Activated naive CD4-positive, alpha-beta T cell treated with anti-CD3 and anti-CD28 coated beads, Interleukin-2, amount 50 U/mL, for 24 hours (primary cell): ENCODE measurements at regions not wholly inside any gene's neighbourhood (a gene's known extent, or its start where the extent isn't known, plus 50 kb on each side); places are given as distances from the start of the nearest gene placed in this dataset.

Experiments
- H3K27ac Mint-ChIP-seq: one replicate; pipeline ENCODE4 v1.8.0; 2021; ENCODE audit warnings: mild to moderate bottlenecking, mixed read lengths
- H3K27me3 Mint-ChIP-seq: one replicate; pipeline ENCODE4 v1.8.0; 2021; ENCODE audit warnings: mixed read lengths
- H3K36me3 Mint-ChIP-seq: one replicate; pipeline ENCODE4 v1.8.0; 2021; ENCODE audit warnings: mixed read lengths
- H3K4me1 Mint-ChIP-seq: one replicate; pipeline ENCODE4 v1.8.0; 2021; ENCODE audit warnings: mixed read lengths
- H3K4me3 Mint-ChIP-seq: one replicate; pipeline ENCODE4 v1.8.0; 2021; ENCODE audit warnings: mild to moderate bottlenecking, mixed read lengths
- H3K9me3 Mint-ChIP-seq: one replicate; pipeline ENCODE4 v1.8.0; 2021; ENCODE audit warnings: mixed read lengths

DNA sequence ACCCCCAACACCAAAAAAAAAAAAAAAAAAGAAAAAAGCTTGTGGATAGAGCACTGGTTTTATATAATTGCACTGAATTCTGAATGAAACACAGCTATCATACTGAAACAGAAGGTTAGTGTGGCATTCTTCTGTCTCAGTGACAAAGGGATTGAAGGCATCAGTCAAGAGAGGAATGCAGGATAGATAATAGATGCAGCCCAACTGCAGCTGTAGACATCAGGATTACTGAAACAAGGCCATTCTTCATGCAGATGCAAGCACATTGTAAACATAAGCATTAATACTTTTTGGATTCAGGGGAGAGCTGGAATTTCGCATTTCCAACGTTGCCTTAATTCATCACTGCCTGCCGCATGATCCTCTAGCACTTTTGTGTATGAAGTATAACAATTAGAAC lies 897.4 kb upstream of the KLHL29 start:
- Mint-ChIP-seq H3K4me1 (no peaks in the 10 kb centered on the region), H3K27ac (no peak overlapping the region), H3K27me3 (no peaks in the 10 kb centered on the region), H3K4me3 (no peak overlapping the region), H3K36me3 (no peaks in the 10 kb centered on the region), H3K9me3 (peaks cover 12% of the 10 kb centered on the region)

DNA sequence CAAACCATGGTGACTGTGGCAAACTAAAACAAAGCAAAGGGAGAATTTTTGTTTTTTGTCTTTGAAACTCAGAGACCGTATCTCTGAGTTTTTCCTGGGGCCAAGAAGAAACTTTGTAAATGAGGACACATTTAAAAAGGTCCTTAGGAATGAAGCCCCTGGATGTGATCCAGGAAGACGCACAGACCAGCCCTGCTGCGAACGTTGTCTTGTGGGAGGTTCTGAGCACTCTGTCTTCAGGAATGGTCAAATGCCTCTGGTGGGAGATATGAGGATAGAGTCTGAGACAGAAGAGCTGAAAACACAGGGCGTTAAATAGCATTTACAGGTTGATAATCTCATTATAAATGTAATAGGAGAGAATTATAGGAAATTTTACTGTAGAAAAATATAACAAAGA lies 893.5 kb upstream of the KLHL29 start:
- H3K4me1 Mint-ChIP-seq: no peaks in the 10 kb centered on the region
- no peak overlapping the region for H3K27ac Mint-ChIP-seq
- no peak overlapping the region for H3K4me3 Mint-ChIP-seq
- H3K27me3 Mint-ChIP-seq: no peaks in the 10 kb centered on the region
- no peaks in the 10 kb centered on the region for H3K36me3 Mint-ChIP-seq
- peaks cover 16% of the 10 kb centered on the region for H3K9me3 Mint-ChIP-seq

DNA sequence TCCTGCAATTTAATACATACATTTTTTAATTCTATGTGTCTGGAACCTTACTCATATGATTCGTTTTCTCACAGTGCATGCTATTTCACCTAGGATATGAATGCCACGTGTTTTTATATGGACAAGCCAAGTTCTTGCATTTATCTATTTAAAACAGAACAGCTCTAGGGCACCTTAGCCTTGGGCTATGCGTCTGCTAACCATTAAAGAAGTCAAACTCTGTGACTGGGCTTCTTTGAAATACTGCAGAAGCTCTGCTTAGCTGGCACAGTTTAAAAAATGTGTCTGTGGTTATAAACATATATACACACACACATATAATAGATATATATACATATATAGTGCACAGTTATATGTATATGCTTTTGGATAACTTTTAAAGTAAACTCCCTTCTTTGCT lies 890.8 kb upstream of the KLHL29 start:
- H3K4me3 Mint-ChIP-seq: no peak overlapping the region
- H3K9me3 Mint-ChIP-seq: peaks cover 10% of the 10 kb centered on the region
- H3K27ac Mint-ChIP-seq: no peak overlapping the region
- no peaks in the 10 kb centered on the region for H3K4me1 Mint-ChIP-seq
- no peaks in the 10 kb centered on the region for H3K36me3 Mint-ChIP-seq
- H3K27me3 Mint-ChIP-seq: no peaks in the 10 kb centered on the region

DNA sequence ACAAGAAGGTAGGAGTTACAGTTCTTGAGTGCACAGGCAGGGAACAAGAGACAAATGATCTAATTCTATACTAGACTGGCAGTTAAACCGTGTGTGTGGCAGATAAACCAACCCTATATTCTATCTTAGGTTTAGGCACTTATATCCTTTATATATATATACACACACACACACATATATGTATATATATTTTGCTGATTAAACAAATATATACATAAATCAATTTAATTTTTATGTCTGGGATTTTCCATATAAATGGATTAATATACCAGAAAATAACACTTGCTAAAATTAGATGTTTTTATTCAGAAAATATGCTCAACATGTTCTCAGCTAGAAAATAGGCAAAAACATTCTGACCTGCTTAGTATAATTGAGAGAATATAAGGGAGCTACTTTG lies 887.9 kb upstream of the KLHL29 start:
- no peaks in the 10 kb centered on the region for H3K27me3 Mint-ChIP-seq
- peaks cover 6% of the 10 kb centered on the region for H3K9me3 Mint-ChIP-seq
- no peaks in the 10 kb centered on the region for H3K36me3 Mint-ChIP-seq
- no peak overlapping the region for H3K27ac Mint-ChIP-seq
- H3K4me1 Mint-ChIP-seq: no peaks in the 10 kb centered on the region
- H3K4me3 Mint-ChIP-seq: no peak overlapping the region

DNA sequence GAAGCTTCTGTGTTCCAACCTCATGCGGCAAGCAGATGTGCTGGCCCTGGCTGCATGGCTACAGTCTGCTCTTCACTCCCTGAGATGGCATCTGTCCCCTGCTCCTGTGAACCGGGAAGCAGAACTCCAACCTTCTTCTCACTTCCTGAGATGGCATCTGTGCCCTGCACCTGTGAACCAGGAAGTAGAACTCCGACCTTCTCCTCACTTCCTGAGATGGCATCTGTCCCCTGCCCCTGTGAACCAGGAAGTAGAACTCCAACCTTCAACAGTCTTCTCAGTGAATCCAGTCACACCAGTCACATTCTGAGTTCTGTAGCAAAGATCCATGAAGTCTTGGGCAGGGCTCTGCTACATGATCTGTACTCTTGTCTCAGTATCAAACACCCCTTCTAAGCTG lies 887.2 kb upstream of the KLHL29 start:
- Mint-ChIP-seq H3K27ac (no peak overlapping the region), H3K9me3 (peaks cover 1% of the 10 kb centered on the region), H3K4me3 (no peak overlapping the region), H3K36me3 (no peaks in the 10 kb centered on the region), H3K27me3 (no peaks in the 10 kb centered on the region), H3K4me1 (no peaks in the 10 kb centered on the region)

DNA sequence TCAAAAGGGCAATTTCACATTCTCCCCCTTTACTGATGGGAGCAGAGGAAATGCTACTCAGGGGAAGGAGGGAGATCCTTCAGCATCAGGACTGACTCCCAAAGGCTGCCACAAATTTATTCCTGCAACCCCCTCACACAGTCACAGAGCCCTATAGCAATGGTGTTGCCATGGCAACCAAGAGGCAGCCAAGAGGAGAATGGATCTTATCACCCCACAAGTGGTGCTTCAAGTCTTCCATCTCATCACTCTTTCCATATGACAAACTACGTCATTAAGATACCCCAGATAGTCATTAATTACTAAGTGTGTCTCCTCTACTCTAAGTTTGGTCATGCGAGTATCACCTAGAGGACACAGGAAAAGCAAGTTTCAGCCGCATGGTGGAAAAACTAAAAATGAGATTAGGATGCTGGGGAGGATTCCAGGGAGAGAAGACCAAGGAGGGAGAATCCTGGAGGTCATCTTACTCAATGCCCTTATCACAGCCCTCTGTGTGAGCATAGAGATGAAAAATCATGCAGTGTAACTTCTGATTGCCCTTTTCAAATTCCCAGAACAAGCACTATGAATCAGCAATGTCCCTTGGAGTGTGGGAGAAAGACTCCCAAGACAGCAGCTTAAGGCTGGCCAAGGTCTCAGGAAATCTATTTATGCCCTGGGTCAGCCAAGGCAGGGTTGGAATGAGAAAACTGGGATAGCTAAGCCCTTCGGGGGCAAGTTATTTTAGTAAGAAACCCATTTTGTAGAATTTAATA lies 885.7 kb upstream of the KLHL29 start:
- no peaks in the 10 kb centered on the region for H3K4me1 Mint-ChIP-seq
- H3K27ac Mint-ChIP-seq: no peak overlapping the region
- no peak overlapping the region for H3K4me3 Mint-ChIP-seq
- no peaks in the 10 kb centered on the region for H3K36me3 Mint-ChIP-seq
- no peaks in the 10 kb centered on the region for H3K27me3 Mint-ChIP-seq
- H3K9me3 Mint-ChIP-seq: no peaks in the 10 kb centered on the region

DNA sequence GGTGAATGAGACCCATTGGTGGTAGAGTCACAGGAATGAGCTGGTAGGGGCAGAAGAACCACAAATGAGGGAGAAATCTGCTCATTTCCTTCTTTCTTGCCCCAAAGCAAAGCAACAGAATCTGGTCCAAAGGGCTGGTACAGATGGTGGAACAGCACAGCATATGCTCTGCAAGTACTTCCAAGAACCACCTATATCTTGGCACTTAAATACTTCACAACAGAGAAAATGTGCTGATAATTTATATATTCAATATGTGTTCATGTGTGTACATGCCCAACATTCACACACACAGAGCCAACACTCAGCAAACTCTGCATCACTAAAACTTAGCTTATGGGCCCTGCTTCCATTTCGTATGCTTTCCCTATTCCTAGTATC lies 884.4 kb upstream of the KLHL29 start:
- no peaks in the 10 kb centered on the region for H3K4me1 Mint-ChIP-seq
- no peak overlapping the region for H3K4me3 Mint-ChIP-seq
- H3K36me3 Mint-ChIP-seq: no peaks in the 10 kb centered on the region
- H3K27me3 Mint-ChIP-seq: no peaks in the 10 kb centered on the region
- H3K27ac Mint-ChIP-seq: no peak overlapping the region
- no peaks in the 10 kb centered on the region for H3K9me3 Mint-ChIP-seq

DNA sequence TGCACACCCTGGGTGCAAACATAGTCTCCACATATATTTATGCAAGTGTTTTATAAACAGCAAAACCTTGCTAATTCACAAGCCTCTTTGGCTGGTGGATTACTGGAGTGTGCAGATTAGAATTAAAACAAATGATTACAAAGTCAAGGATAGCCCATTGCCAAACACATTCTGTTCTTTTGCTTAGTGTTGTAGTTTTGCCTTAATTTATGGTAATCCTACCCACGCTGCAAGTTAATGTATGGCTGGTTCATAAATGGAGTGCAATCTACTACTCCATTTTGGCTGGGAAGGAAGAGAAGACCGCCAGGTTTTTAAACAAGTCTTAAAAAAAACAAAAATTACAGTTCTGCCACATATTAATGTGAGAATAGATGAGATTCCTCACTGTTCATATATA lies 883.1 kb upstream of the KLHL29 start:
- H3K27me3 Mint-ChIP-seq: no peaks in the 10 kb centered on the region
- H3K9me3 Mint-ChIP-seq: no peaks in the 10 kb centered on the region
- no peak overlapping the region for H3K27ac Mint-ChIP-seq
- H3K4me3 Mint-ChIP-seq: no peak overlapping the region
- no peaks in the 10 kb centered on the region for H3K36me3 Mint-ChIP-seq
- no peaks in the 10 kb centered on the region for H3K4me1 Mint-ChIP-seq

DNA sequence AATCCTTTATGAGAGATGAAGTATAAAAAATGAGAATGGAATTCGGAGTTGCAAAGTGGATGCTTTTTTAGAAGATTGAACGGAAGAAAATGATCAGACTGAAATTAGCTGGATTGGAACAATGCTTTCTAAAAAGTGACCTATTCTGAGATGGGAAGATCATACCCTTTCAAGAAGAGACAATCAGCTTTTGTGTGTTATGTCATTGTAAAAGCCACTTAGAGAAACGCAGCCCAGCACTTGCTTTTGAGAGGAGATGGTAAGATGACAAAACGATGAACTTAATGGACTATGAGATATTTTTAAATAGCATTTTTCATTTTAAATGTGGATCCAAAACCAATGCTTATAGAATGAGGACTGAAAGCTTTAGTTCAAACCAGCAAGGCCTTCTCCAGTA lies 871.4 kb upstream of the KLHL29 start:
- H3K4me3 Mint-ChIP-seq: no peak overlapping the region
- H3K4me1 Mint-ChIP-seq: no peaks in the 10 kb centered on the region
- H3K27ac Mint-ChIP-seq: no peak overlapping the region
- peaks cover 5% of the 10 kb centered on the region for H3K9me3 Mint-ChIP-seq
- no peaks in the 10 kb centered on the region for H3K36me3 Mint-ChIP-seq
- H3K27me3 Mint-ChIP-seq: no peaks in the 10 kb centered on the region

DNA sequence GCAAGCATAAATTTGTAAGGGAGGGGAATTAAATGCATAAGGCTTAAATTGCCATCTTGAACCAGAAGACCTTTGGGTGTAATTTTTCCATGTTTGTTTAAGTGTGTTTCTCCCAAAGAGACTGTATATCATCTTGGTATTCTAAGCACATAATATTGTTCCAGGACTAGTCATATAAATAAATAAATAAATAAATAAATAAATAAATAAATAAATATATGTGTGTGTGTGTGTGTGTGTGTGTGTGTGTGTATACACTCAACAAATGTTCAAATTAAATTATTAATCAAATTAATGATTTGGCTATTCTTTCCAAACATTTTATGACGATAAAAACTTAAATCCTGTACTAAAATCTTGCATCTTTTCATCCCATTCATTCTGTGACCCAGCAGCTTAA lies 867.8 kb upstream of the KLHL29 start:
- Mint-ChIP-seq H3K27ac (no peak overlapping the region), H3K4me3 (no peak overlapping the region), H3K27me3 (no peaks in the 10 kb centered on the region), H3K4me1 (no peaks in the 10 kb centered on the region), H3K36me3 (no peaks in the 10 kb centered on the region), H3K9me3 (peaks cover 5% of the 10 kb centered on the region)

DNA sequence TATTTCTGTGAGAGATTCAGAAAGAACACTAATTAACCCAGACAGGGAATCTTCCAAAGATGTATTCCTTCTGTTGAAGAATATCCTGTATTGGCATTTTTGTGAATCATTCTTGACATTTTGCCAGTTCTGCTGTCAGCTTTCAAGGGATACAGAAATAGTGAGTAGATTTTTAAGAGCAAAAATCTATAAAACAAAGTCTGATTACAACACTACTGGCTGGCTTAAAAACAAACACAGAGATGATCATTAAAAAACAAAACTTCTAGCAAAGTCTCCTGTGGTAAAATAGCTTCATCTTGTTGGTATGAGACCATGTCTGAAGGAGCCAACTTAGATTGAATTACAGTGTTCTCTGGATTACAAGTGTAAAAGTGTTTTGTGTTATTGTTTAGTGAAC lies 866.3 kb upstream of the KLHL29 start:
- no peaks in the 10 kb centered on the region for H3K4me1 Mint-ChIP-seq
- H3K27ac Mint-ChIP-seq: no peak overlapping the region
- H3K27me3 Mint-ChIP-seq: no peaks in the 10 kb centered on the region
- no peaks in the 10 kb centered on the region for H3K36me3 Mint-ChIP-seq
- no peaks in the 10 kb centered on the region for H3K9me3 Mint-ChIP-seq
- no peak overlapping the region for H3K4me3 Mint-ChIP-seq

DNA sequence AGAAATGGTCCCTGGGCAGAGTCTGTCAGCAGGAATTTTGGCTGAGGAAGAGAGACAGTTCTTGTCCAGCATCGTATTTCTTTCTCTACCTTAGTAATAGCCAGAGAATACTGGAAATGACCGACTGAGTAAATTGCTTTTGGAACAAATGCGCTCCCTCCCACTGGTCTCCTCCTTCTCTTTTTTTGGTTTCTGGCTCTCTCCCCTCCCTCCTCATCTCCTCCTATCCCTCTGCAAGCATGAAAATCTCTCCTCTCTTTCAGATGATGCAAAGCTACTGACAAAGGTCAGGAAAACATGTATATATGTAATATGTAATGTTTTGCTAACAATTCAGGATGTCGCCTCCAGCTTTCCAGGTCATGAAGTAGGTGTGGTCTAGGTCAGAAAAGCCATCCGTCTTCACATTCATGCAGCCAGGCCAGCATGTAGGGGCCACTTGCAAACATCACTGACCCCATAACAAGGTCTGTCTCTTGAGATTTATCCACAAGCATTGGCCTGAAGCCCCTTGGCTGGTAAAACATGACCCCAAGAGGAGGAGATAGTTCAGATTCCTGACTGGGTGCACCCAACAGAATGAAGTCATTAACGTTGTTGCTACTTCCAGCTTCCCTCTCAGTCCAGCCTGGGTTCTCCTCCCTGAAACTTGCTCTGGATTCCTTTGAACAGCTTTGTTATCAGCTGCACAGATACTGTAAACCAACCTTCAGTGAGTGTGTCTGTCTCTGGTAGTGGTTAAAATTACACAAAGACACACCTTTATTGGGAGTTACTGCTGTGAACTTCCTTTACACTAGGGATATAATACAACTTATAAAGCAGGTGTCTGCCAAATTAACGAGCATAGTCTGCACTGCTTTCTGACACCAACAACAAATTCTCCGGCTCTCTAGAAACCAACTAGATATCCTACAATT lies 864.4 kb upstream of the KLHL29 start:
- Mint-ChIP-seq H3K27me3 (no peaks in the 10 kb centered on the region), H3K4me1 (no peaks in the 10 kb centered on the region), H3K27ac (no peak overlapping the region), H3K4me3 (no peak overlapping the region), H3K36me3 (no peaks in the 10 kb centered on the region), H3K9me3 (no peaks in the 10 kb centered on the region)

DNA sequence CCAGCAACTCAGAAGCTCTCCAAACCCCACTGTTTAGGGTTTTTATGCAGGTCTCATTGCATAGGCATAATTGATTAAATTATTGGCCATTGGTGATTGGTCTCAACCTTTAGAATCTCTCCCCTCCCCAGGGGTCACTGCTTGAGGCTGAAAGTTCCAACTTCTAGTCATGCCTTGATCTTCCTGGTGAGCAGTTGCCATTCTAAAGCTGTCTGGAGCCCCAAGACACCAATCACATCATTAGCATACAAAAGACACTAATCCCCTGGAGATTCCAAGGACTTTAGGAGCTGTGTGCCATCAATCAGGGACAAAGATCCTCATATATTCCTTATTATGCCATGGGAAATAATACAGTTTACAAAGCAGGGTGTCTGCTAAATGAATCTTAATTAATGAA lies 863.4 kb upstream of the KLHL29 start:
- Mint-ChIP-seq H3K27me3 (no peaks in the 10 kb centered on the region), H3K9me3 (no peaks in the 10 kb centered on the region), H3K27ac (no peak overlapping the region), H3K4me1 (no peaks in the 10 kb centered on the region), H3K4me3 (no peak overlapping the region), H3K36me3 (no peaks in the 10 kb centered on the region)

DNA sequence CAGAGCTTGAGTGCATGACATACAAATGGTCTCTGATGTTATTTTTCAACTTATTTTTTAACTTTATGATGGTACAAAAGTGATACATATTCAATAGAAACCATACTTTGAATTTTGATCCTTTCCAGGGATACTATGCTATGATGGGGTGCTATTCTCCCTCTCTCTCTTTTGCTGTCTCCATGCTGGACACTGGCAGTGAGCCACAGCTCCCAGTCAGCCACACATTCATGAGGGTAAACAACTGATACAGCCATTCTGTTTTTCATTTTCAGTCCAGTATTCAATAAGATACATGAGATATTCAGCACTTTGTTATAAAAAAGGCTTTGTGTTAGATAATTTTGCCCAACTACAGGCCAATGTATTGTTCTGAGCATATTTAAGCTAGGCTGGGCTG lies 859.3 kb upstream of the KLHL29 start:
- no peaks in the 10 kb centered on the region for H3K36me3 Mint-ChIP-seq
- H3K27ac Mint-ChIP-seq: no peak overlapping the region
- H3K27me3 Mint-ChIP-seq: no peaks in the 10 kb centered on the region
- no peaks in the 10 kb centered on the region for H3K4me1 Mint-ChIP-seq
- H3K9me3 Mint-ChIP-seq: no peaks in the 10 kb centered on the region
- no peak overlapping the region for H3K4me3 Mint-ChIP-seq

DNA sequence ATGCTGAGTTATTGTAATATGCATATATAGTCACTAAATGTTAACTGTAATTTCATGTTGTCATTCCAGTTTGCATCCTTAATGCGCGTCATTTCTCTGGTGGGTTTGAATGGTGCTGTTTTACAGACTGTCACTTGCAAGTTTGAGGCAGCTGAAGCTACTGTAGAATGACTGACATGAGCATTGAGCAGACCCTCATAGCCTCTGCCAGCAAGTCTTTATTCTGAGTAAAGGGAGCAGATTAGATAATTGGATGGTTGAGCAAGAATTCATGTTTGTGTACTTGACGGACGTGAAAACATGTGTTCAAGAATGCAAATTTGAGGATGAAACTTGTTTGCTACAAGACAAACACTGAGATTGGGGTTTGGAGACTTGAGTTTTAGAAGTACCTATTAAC lies 854.8 kb upstream of the KLHL29 start:
- Mint-ChIP-seq H3K4me3 (no peak overlapping the region), H3K36me3 (no peaks in the 10 kb centered on the region), H3K27ac (no peak overlapping the region), H3K4me1 (no peaks in the 10 kb centered on the region), H3K27me3 (no peaks in the 10 kb centered on the region), H3K9me3 (no peaks in the 10 kb centered on the region)

DNA sequence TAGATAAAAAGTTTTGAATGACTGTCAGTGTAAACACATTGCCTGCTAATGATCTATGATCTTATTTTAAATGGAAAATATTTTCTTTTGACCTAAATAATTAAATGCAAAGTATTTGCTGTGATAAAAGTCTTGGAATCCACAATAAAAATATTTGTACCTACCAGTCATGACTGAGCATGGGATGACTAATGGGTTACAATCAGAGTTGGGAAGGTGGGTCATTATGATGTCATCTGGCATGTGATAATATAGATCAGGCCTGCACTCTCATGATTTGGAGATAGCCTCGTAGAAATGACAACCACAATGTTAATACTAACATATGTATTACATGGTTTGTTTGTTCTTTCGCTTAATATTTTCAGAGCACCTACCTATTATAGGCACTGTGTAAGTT lies 848.8 kb upstream of the KLHL29 start:
- Mint-ChIP-seq H3K27me3 (peaks cover 2% of the 10 kb centered on the region), H3K36me3 (no peaks in the 10 kb centered on the region), H3K9me3 (no peaks in the 10 kb centered on the region), H3K27ac (no peak overlapping the region), H3K4me1 (no peaks in the 10 kb centered on the region), H3K4me3 (no peak overlapping the region)
